COR-L47 (cell line): ENCODE measurements at regions not wholly inside any gene's neighbourhood (a gene's known extent, or its start where the extent isn't known, plus 50 kb on each side); places are given as distances from the start of the nearest gene placed in this dataset.
"Not testable (repeated sequence)": the region's sequence is repeated elsewhere in the genome, so short reads cannot be mapped to it uniquely, and the experiment has no call there.

Experiments used
- DNase-seq: peaks from one replicate; lab custom pipeline; 2025; lab: John Stamatoyannopoulos, UW

GRCh38 chr10:30531751-30532530, 97.6 kb downstream of the LYZL2 start:
- DNase-seq, result no peak

DNA sequence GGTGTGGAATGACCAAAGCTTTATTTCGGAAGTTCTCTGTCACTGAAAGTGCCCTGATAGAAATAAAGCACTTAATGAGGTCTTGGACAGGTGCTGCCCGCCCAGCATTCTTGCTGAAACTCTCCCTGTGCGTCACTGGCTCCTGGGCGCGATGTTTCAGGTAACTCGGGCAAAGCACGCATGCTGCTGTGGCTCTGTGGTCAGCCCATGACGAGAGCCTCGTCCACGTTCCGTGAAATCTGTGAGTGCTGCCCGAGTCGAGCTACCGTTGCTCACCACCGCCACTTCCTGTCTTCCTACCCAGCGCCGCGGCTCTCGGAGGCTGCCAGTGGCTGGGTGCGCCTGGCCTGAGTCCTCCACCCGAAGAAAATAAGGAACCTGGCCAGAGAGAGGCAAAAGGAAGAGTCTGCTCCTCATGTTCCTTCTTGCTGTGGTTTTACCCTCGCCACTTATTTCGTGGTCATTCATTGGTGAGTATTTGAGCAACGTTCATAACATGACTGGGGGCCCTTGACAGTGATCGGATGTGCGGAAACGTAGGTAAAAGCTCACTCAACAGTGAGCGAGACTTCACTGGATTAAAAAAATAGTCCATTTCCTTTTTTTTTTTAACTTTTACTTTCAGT, 95.5 kb downstream of the MAP3K8 start:
- DNase-seq, result no peak

DNA sequence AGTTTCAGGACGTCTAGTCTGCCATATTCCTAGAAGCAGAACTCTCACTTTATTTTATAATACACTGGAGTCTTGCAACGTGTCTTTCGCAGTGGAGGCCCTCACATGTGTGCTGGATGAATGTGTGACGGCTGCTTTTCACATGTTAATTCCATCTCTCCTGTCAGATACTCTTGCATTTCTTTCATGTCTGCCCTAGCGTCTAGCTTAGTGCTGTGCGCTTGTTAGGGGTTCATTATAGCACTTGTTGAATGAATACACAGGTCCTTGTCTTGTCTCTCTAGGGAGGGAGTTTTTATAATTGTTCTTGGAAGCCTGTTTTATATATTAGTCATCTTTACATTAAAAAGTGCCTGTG, 94.4 kb downstream of the MAP3K8 start:
- no peak for DNase-seq

DNA sequence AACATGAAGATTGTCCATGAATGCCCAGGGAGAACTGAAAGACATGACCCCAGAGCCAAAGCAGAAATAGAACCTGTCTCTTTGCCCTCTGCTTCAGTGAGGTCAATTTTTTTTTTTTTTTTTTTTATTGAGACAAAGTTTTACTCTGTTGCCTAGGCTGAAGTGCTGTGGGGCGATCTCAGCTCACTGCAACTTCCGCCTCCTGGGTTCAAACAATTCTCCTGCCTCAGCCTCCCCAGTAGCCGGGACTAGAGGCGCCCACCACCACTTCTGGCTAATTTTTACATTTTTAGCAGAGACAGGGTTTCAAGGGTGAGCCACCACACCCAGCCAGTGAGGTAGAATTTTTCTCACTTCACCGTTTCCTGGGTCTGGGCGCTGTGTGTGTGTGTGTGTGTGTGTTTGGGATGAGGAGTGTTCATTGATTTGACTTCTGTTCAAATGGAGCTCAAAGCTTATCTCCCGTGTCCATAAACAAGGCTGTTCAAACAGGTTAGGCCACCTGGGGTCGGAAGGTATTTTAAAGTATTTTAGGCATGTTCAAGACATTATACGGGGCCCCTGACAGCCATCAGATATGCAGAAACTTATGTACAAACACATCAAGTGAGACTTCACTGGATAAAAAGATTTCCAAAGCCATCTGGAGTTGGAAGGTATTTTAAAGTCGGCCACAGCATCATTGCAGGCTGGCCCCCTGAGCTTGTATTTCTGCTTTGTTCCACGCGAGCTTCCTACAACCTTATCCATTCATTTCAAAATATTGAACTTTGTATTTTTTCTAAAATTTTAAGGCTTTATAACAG, 93.8 kb downstream of the MAP3K8 start:
- no peak for DNase-seq

DNA sequence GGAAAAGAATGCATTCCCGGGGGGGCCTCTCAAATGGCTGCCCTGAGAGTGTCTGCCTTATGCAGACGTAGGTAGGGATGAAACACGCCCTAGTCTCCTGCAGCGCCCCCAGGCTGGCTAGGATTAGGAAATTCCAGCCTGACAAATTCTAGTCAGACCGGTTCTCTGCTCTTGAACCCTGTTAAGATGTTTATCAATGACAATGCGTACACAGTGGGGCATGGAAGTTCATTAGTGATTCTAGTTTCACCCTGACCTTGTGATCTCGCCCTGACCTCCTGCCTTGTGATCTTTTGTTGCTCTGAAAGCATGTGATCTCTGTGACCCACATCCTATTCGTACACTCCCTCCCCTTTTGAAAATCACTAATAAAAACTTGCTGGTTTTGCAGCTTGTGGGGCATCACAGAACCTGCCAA, 88.7 kb downstream of the MAP3K8 start:
- not testable (repeated sequence) for DNase-seq

DNA sequence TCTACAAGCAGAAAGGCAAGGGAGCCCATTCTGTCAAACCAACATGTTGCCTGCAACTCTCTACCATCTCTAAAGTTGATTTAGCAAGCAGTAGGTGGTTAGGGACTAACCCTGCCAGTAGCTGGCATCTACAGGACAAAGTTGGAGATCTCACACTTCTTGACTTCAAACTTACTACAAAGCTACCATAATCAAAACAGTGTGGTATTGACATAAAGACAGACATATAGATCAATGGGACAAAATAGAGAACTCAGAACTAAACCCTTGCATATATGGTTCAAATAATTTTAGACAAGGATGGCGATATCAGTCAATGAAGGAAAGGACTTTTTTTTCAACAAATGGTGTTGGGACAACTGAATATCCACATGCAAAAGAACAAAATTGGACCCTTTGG, 84.9 kb downstream of the MAP3K8 start:
- no peak for DNase-seq
